Suprapubic skin (tissue), 3 donors: ENCODE measurements at regions not wholly inside any gene's neighbourhood (a gene's known extent, or its start where the extent isn't known, plus 50 kb on each side); places are given as distances from the start of the nearest gene placed in this dataset.

Source experiments
- CTCF ChIP-seq, 2 donors: fragments of 200-600 bp in 1 of 2; fragments of 450-650 bp in 1 of 2; sonication (generic) in 1 of 2; IDR thresholded peaks; one replicate each; pipeline ENCODE4 v1.5.1; 2016 to 2019; ENCODE audit warnings: antibody characterized with exemption in 2 of 2, mild to moderate bottlenecking in 1 of 2, moderate library complexity in 1 of 2
- POLR2A ChIP-seq, 2 donors: fragments of 450-650 bp; IDR thresholded peaks; one replicate each; pipeline ENCODE4 v1.6.1; 2017; ENCODE audit warnings: antibody characterized with exemption in 2 of 2, mild to moderate bottlenecking in 2 of 2, moderate library complexity in 2 of 2

GRCh38 chr1:104019675-104020049 is 270.0 kb downstream of the AMY1C start:
- TF ChIP-seq CTCF (IDR thresholded peaks at IDR 0.05): no peak
- TF ChIP-seq POLR2A (IDR thresholded peaks at IDR 0.05): no peak
